ENCODE measurements at regions not wholly inside any gene's neighbourhood (a gene's known extent, or its start where the extent isn't known, plus 50 kb on each side); places are given as distances from the start of the nearest gene placed in this dataset.

DNA sequence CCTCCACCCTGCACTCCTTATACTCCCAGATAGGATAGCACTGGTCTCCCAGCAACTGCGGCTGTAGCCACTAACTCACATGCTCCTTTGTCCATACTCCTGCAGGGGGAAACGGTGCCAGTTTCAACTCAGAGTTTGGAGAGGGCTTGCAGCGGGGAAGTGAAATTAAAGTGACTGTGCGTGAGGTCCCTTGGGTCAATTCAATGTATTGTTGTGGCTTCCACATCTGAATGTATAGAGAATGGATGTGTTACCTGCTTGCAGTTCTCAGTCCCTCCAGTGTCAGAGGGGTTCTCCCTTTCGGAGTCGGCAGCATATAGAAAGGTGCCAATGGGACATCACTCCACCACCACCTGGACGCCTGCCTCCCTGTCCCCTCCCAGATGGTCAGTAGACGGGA is 93.6 kb upstream of the CNKSR3 start:
- Histone ChIP-seq H3K27me3 (ENCODE audit: insufficient read depth, low read depth) (no peaks in the 10 kb centered on the region), H3K27ac (no peak overlapping the region), H3K36me3 (ENCODE audit: insufficient read depth) (no peaks in the 10 kb centered on the region), H3K4me2 (no peak overlapping the region), H3K79me2 (ENCODE audit: insufficient read depth, low read depth) (no peaks in the 10 kb centered on the region), H4K20me1 (ENCODE audit: insufficient read depth) (no peaks in the 10 kb centered on the region), H2AFZ (ENCODE audit: low read depth) (no peak overlapping the region), H3K4me1 (ENCODE audit: low read depth, poor library complexity, severe bottlenecking) (no peaks in the 10 kb centered on the region), H3K9ac (no peak overlapping the region), H3K4me3 (IDR thresholded peaks at IDR 0.05; ENCODE audit: insufficient read depth, low read depth, low read length) (no peak overlapping the region)
- TF ChIP-seq, protein P1, sequence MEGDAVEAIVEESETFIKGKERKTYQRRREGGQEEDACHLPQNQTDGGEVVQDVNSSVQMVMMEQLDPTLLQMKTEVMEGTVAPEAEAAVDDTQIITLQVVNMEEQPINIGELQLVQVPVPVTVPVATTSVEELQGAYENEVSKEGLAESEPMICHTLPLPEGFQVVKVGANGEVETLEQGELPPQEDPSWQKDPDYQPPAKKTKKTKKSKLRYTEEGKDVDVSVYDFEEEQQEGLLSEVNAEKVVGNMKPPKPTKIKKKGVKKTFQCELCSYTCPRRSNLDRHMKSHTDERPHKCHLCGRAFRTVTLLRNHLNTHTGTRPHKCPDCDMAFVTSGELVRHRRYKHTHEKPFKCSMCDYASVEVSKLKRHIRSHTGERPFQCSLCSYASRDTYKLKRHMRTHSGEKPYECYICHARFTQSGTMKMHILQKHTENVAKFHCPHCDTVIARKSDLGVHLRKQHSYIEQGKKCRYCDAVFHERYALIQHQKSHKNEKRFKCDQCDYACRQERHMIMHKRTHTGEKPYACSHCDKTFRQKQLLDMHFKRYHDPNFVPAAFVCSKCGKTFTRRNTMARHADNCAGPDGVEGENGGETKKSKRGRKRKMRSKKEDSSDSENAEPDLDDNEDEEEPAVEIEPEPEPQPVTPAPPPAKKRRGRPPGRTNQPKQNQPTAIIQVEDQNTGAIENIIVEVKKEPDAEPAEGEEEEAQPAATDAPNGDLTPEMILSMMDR (conservative IDR thresholded peaks at IDR 0.05; ENCODE audit: low read depth, low read length): no peak

DNA sequence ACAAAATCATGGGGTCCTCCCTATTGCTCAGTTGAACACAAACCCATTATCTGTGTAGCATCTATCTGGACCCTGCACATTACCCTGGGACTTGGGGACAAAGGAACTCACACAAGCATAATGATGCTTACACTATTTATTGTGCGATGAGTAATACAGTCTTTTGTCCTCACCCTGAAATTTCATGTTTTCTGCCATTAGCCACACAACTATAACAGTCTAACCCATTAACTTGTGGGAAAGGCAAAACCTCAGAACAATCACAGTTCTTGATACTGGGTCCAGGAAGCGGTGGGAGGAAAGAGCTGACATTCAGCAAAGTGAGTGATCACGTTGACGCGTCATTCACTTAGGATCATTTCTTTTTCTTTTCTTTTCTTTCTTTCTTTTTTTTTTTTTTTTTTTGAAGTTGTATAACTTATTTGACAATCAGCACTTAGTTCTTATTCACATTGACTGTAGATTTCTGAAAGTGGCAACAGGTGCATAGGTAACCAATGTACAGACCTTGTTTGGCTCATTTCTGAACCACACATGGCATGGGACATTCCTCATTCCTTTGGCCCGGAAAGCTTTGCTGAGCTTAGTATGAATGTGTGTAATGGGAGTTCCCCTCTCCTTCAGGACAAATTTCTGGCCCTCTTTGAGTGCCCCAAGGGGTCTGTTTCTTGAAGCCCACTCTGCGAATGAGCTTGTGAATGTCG is 94.8 kb upstream of the CNKSR3 start:
- H3K4me2 ChIP-seq: no peak overlapping the region
- no peak overlapping the region for H3K4me3 ChIP-seq (IDR thresholded peaks at IDR 0.05; ENCODE audit: insufficient read depth, low read depth, low read length)
- no peaks in the 10 kb centered on the region for H3K36me3 ChIP-seq (ENCODE audit: insufficient read depth)
- H3K27ac ChIP-seq: no peak overlapping the region
- H4K20me1 ChIP-seq (ENCODE audit: insufficient read depth): no peaks in the 10 kb centered on the region
- TF ChIP-seq, protein P1 (conservative IDR thresholded peaks at IDR 0.05; ENCODE audit: low read depth, low read length): no peak
- no peaks in the 10 kb centered on the region for H3K4me1 ChIP-seq (ENCODE audit: low read depth, poor library complexity, severe bottlenecking)
- no peak overlapping the region for H2AFZ ChIP-seq (ENCODE audit: low read depth)
- H3K27me3 ChIP-seq (ENCODE audit: insufficient read depth, low read depth): no peaks in the 10 kb centered on the region
- H3K79me2 ChIP-seq (ENCODE audit: insufficient read depth, low read depth): no peaks in the 10 kb centered on the region
- H3K9ac ChIP-seq: no peak overlapping the region

DNA sequence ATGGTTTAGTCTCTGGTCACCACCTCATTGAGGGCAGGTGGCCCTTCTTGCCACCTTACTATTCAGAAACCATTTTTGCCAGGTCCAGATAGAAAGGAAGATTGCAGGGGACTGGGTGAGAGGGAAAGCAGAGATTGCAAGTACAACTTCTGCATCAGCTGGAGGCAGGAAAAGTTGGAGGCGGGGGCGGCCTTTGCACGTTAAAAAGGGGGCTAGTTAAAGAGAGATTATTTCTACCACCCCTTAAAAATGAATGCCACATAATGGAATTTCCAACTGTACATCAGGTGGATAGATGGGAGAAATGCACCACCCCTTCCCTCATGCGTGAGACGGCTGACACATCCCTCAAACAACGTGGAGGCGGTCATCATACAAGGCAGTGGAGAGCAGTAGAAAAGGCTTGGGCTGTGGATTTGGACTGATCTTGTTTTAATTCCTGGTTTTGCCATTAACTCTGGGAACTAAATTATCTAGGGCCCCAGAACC is 95.4 kb upstream of the CNKSR3 start:
- no peaks in the 10 kb centered on the region for H3K79me2 ChIP-seq (ENCODE audit: insufficient read depth, low read depth)
- no peaks in the 10 kb centered on the region for H4K20me1 ChIP-seq (ENCODE audit: insufficient read depth)
- no peaks in the 10 kb centered on the region for H3K4me1 ChIP-seq (ENCODE audit: low read depth, poor library complexity, severe bottlenecking)
- H3K27me3 ChIP-seq (ENCODE audit: insufficient read depth, low read depth): no peaks in the 10 kb centered on the region
- H3K4me2 ChIP-seq: no peak overlapping the region
- H3K4me3 ChIP-seq (IDR thresholded peaks at IDR 0.05; ENCODE audit: insufficient read depth, low read depth, low read length): no peak overlapping the region
- H3K36me3 ChIP-seq (ENCODE audit: insufficient read depth): no peaks in the 10 kb centered on the region
- no peak overlapping the region for H2AFZ ChIP-seq (ENCODE audit: low read depth)
- TF ChIP-seq, protein P1 (conservative IDR thresholded peaks at IDR 0.05; ENCODE audit: low read depth, low read length): no peak
- H3K9ac ChIP-seq: no peak overlapping the region
- H3K27ac ChIP-seq: no peak overlapping the region

DNA sequence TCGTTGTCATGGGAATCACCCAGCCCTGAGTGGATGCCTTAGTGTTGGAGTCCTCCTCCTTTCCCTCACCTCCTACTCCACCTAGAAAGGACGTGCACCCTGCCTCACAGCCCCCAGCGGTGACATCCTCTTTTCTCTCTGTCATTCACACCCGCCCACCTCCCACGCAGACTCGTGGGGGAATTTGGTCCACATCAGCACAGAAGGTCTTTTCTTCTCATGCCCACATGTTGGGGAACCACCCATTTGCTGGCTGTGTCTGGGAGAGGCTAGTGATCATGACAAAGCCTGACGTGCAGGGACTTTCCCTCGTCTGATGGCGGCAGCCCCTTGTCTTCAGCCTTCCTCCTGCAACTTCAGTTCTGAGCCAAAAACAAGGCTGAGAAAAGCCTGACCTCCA is 96.0 kb upstream of the CNKSR3 start:
- H3K4me2 ChIP-seq: no peak overlapping the region
- TF ChIP-seq, protein P1 (conservative IDR thresholded peaks at IDR 0.05; ENCODE audit: low read depth, low read length): no peak
- H3K4me1 ChIP-seq (ENCODE audit: low read depth, poor library complexity, severe bottlenecking): no peaks in the 10 kb centered on the region
- H3K27ac ChIP-seq: no peak overlapping the region
- H2AFZ ChIP-seq (ENCODE audit: low read depth): no peak overlapping the region
- H3K4me3 ChIP-seq (IDR thresholded peaks at IDR 0.05; ENCODE audit: insufficient read depth, low read depth, low read length): no peak overlapping the region
- no peaks in the 10 kb centered on the region for H3K79me2 ChIP-seq (ENCODE audit: insufficient read depth, low read depth)
- no peak overlapping the region for H3K9ac ChIP-seq
- H4K20me1 ChIP-seq (ENCODE audit: insufficient read depth): no peaks in the 10 kb centered on the region
- H3K36me3 ChIP-seq (ENCODE audit: insufficient read depth): no peaks in the 10 kb centered on the region
- H3K27me3 ChIP-seq (ENCODE audit: insufficient read depth, low read depth): no peaks in the 10 kb centered on the region
